GM13977 (cell line): ENCODE measurements at regions not wholly inside any gene's neighbourhood (a gene's known extent, or its start where the extent isn't known, plus 50 kb on each side); places are given as distances from the start of the nearest gene placed in this dataset.
A peak's percentile ranks its signal among the peaks of the same experiment; 100 is the strongest.

Source experiments
- DNase-seq: peaks from one replicate; pipeline ENCODE4 v3.0.0; 2012; ENCODE audit warnings: low spot score
- CTCF ChIP-seq: IDR thresholded peaks from 2 replicates; pipeline ENCODE4 v1.5.1; 2012; ENCODE audit warnings: mild to moderate bottlenecking, control low read depth; ENCODE audit not compliant: insufficient read depth; ENCODE audit errors: extremely low read depth, missing control alignments
- in situ Hi-C: fragments of 300-500 bp; cut with MboI; formaldehyde crosslinking; loops from one replicate; pipeline ENCODE4 v1.12.0; 2022; ENCODE audit warnings: low sequenced_read_pairs, low pct_unique_long_range_greater_than_20kb, mixed read lengths, inconsistent platforms; ENCODE audit not compliant: unreplicated experiment

- in situ Hi-C loops: no loop called here
Measured at GRCh38 chr4:83779103-83780052, 243.5 kb downstream of the GPAT3 start.

GRCh38 chr4:83772685-83773084 lies 236.8 kb downstream of the GPAT3 start:
- no peak for DNase-seq
- in situ Hi-C loops: no loop called here
- TF ChIP-seq CTCF: no peak

More at GRCh38 chr4:83779103-83780052, 243.5 kb downstream of the GPAT3 start:
- DNase-seq: no peak
- TF ChIP-seq CTCF: no peak

GRCh38 chr4:83771113-83771705 lies 235.3 kb downstream of the GPAT3 start:
- peak; percentile 55 for TF ChIP-seq CTCF
- DNase-seq: peak; percentile 18
- in situ Hi-C loops: no loop called here

- DNase-seq: no peak
- in situ Hi-C loops: no loop called here
- TF ChIP-seq CTCF: no peak
Measured at GRCh38 chr4:83768146-83768545, 232.2 kb downstream of the GPAT3 start.

GRCh38 chr4:83767067-83767466 lies 231.2 kb downstream of the GPAT3 start:
- TF ChIP-seq CTCF: no peak
- no peak for DNase-seq
- in situ Hi-C loops: no loop called here

- in situ Hi-C loops: no loop called here
- TF ChIP-seq CTCF: no peak
- DNase-seq: no peak
Measured at GRCh38 chr4:83759611-83760010, 223.7 kb downstream of the GPAT3 start.
